ENCODE measurements at regions not wholly inside any gene's neighbourhood (a gene's known extent, or its start where the extent isn't known, plus 50 kb on each side); places are given as distances from the start of the nearest gene placed in this dataset.

DNA sequence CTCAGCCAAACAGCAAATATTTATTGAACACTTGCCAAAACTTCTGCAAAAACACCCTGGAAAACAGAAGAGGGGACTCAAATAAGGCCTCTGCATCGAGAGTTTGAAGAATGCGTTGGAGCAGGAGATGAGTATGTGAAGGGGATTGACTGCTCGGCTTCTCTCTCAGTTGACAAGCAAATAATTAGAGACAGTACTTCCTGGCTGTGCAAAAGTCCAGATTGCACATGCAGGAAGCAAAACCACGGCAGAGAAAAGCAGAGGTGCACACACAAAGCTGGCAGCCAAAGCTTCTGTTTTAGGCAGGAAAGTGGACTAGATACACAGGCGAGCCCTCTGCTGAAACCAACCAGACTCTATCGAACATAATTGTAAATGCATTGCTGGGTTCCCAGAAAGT is 343.6 kb upstream of the MGMT start:
- TF ChIP-seq, protein P1, sequence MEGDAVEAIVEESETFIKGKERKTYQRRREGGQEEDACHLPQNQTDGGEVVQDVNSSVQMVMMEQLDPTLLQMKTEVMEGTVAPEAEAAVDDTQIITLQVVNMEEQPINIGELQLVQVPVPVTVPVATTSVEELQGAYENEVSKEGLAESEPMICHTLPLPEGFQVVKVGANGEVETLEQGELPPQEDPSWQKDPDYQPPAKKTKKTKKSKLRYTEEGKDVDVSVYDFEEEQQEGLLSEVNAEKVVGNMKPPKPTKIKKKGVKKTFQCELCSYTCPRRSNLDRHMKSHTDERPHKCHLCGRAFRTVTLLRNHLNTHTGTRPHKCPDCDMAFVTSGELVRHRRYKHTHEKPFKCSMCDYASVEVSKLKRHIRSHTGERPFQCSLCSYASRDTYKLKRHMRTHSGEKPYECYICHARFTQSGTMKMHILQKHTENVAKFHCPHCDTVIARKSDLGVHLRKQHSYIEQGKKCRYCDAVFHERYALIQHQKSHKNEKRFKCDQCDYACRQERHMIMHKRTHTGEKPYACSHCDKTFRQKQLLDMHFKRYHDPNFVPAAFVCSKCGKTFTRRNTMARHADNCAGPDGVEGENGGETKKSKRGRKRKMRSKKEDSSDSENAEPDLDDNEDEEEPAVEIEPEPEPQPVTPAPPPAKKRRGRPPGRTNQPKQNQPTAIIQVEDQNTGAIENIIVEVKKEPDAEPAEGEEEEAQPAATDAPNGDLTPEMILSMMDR (IDR thresholded peaks at IDR 0.05; ENCODE audit: low read depth, low read length) = no peak
- no peak for TF ChIP-seq EZH2phosphoT487 (IDR thresholded peaks at IDR 0.05; ENCODE audit: low read depth)

All from OCI-LY3 (cell line).